Embryonic facial prominence (tissue), 1 donor: ENCODE measurements at regions not wholly inside any gene's neighbourhood (a gene's known extent, or its start where the extent isn't known, plus 50 kb on each side); places are given as distances from the start of the nearest gene placed in this dataset.

Experiments
- DNase-seq: peaks from one replicate; pipeline ENCODE4 v3.0.0-alpha.2; 2016; ENCODE audit errors: extremely low spot score

- DNase-seq: no peak
Observed at GRCh38 chr5:155915601-155916000, 411.4 kb upstream of the SGCD start.

GRCh38 chr5:155919126-155919525 is 407.8 kb upstream of the SGCD start:
- no peak for DNase-seq

GRCh38 chr5:155919725-155920124 is 407.2 kb upstream of the SGCD start:
- no peak for DNase-seq

- DNase-seq: no peak
Observed at GRCh38 chr5:155921621-155922020, 405.3 kb upstream of the SGCD start.

GRCh38 chr5:155923784-155924183 is 403.2 kb upstream of the SGCD start:
- DNase-seq: no peak

GRCh38 chr5:155926031-155926430 is 400.9 kb upstream of the SGCD start:
- no peak for DNase-seq

- no peak for DNase-seq
Observed at GRCh38 chr5:155926766-155927165, 400.2 kb upstream of the SGCD start.

- no peak for DNase-seq
Observed at GRCh38 chr5:155929112-155929511, 397.9 kb upstream of the SGCD start.

- DNase-seq: no peak
Observed at GRCh38 chr5:155934964-155935363, 392.0 kb upstream of the SGCD start.

GRCh38 chr5:155935723-155936122 is 391.2 kb upstream of the SGCD start:
- no peak for DNase-seq

GRCh38 chr5:155936520-155937406 is 390.2 kb upstream of the SGCD start:
- DNase-seq: no peak

GRCh38 chr5:155938051-155938450 is 388.9 kb upstream of the SGCD start:
- no peak for DNase-seq

- DNase-seq: no peak
Observed at GRCh38 chr5:155941340-155941739, 385.6 kb upstream of the SGCD start.

- DNase-seq: peak; percentile 20
Observed at GRCh38 chr5:155943516-155944407, 383.2 kb upstream of the SGCD start.

GRCh38 chr5:155947394-155948062 is 379.4 kb upstream of the SGCD start:
- no peak for DNase-seq

GRCh38 chr5:155948576-155948975 is 378.4 kb upstream of the SGCD start:
- DNase-seq: no peak

- no peak for DNase-seq
Observed at GRCh38 chr5:155952486-155953089, 374.4 kb upstream of the SGCD start.

GRCh38 chr5:155953335-155953734 is 373.6 kb upstream of the SGCD start:
- DNase-seq: no peak

- no peak for DNase-seq
Observed at GRCh38 chr5:155954701-155955445, 372.1 kb upstream of the SGCD start.

GRCh38 chr5:155957884-155958283 is 369.1 kb upstream of the SGCD start:
- DNase-seq: no peak

GRCh38 chr5:155959082-155959481 is 367.9 kb upstream of the SGCD start:
- DNase-seq: no peak
